Stimulated activated naive B cell treated with anti-CD40 and anti-IgM and Interleukin-4, amounts not matched to agents 10 μg/mL and 1 μg/mL and 100 μg/mL, for 72 hours (primary cell): ENCODE measurements at regions not wholly inside any gene's neighbourhood (a gene's known extent, or its start where the extent isn't known, plus 50 kb on each side); places are given as distances from the start of the nearest gene placed in this dataset.

ENCODE experiments used
- ATAC-seq, 2 donors: fragments of 150-1000 bp; cut with Tn5 transposase; replicated peaks; 2 replicates each; pipeline ENCODE4 v1.10.0; 2021; ENCODE audit warnings: moderate library complexity in 1 of 2
- DNase-seq: peaks from one replicate; pipeline ENCODE4 v3.0.0; 2021
- H3K27ac Mint-ChIP-seq: one replicate; pipeline ENCODE4 v1.8.0; 2022; ENCODE audit warnings: mild to moderate bottlenecking, mixed read lengths
- H3K27me3 Mint-ChIP-seq, 2 donors: one replicate each; pipeline ENCODE4 v1.8.0; 2022; ENCODE audit warnings: mixed read lengths in 2 of 2
- H3K36me3 Mint-ChIP-seq, 2 donors: one replicate each; pipeline ENCODE4 v1.8.0; 2022; ENCODE audit warnings: mixed read lengths in 2 of 2, mild to moderate bottlenecking in 1 of 2
- H3K4me1 Mint-ChIP-seq, 2 donors: one replicate each; pipeline ENCODE4 v1.8.0; 2022; ENCODE audit warnings: mixed read lengths in 2 of 2, mild to moderate bottlenecking in 1 of 2
- H3K4me3 Mint-ChIP-seq, 2 donors: one replicate each; pipeline ENCODE4 v1.8.0; 2022; ENCODE audit warnings: mild to moderate bottlenecking in 2 of 2, mixed read lengths in 2 of 2, moderate library complexity in 1 of 2
- H3K9me3 Mint-ChIP-seq, 2 donors: one replicate each; pipeline ENCODE4 v1.8.0; 2022; ENCODE audit warnings: mixed read lengths in 2 of 2, mild to moderate bottlenecking in 1 of 2

DNA sequence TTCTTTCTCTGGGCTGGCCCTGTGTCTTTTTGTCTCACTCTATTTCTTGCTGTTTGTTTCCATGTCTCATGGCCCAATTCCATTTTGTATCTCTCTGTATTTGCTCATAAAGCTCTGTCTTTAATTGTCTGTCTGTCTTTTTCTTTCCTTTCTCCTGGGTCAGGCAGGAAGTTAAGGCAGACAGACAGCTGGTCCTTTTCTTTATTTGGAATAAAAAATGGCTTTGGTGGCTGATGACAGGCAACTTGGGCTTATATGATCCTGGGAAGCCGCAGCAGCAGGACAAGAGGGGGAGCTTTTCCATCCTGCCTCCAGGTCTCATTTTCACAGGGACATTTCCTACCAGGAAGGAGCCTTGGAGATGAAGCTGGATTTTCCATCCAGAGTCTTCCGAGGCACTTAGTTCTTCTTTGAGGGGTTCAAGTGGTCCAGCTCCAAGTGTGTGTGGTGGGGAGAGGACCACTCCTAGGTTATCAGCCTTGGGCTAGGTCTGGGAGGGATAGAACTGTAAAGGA, 138.7 kb downstream of the TDRD15 start:
- no peaks in the 10 kb centered on the region for H3K27me3 Mint-ChIP-seq
- H3K4me3 Mint-ChIP-seq = no peak overlapping the region
- no peaks in the 10 kb centered on the region for H3K4me1 Mint-ChIP-seq
- ATAC-seq (no peak), DNase-seq (no peak)
- no peaks in the 10 kb centered on the region for H3K36me3 Mint-ChIP-seq
- no peaks in the 10 kb centered on the region for H3K9me3 Mint-ChIP-seq
- H3K27ac Mint-ChIP-seq = no peak overlapping the region

DNA sequence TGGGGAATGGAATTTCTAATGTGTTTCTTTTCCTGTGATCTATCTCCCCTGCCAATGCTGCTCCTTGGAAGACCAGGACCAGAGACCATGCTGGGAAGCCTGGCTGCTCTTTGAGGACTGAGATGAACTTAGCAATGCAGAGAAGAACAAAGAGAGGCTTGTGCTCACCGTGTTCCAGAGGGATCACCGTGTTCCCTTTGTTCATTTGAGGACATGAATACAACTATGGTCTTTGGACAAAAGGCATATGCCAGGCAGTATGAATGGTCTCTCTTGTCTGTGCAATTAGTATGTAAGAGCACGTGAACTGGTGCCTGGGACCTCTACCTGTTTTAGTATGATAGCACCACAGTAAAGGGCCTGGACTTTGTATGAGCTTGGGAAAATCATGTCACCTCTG, 139.9 kb downstream of the TDRD15 start:
- ATAC-seq = no peak
- no peak overlapping the region for H3K27ac Mint-ChIP-seq
- no peaks in the 10 kb centered on the region for H3K27me3 Mint-ChIP-seq
- no peak for DNase-seq
- H3K36me3 Mint-ChIP-seq = no peaks in the 10 kb centered on the region
- no peak overlapping the region for H3K4me3 Mint-ChIP-seq
- no peaks in the 10 kb centered on the region for H3K4me1 Mint-ChIP-seq
- no peaks in the 10 kb centered on the region for H3K9me3 Mint-ChIP-seq

DNA sequence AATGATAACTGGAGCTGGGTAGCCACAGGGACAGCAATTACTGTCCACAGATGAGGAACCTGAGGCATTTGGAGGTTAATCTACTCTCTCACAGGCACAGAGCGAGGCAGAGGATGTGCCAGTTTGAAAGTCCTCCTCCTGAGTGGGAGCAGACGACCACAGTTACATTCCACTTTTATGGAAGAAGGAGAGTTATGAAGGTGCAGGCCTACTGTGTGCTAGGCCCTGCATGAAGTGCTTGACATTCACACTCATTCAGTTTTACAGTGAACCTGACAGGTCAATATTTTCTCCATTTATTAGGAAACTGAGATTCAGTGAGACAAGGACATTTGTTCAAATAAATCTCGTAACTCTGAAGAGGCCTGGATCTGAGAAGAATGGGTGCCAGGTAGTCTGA, 142.0 kb downstream of the TDRD15 start:
- ATAC-seq = no peak
- no peaks in the 10 kb centered on the region for H3K27me3 Mint-ChIP-seq

DNA sequence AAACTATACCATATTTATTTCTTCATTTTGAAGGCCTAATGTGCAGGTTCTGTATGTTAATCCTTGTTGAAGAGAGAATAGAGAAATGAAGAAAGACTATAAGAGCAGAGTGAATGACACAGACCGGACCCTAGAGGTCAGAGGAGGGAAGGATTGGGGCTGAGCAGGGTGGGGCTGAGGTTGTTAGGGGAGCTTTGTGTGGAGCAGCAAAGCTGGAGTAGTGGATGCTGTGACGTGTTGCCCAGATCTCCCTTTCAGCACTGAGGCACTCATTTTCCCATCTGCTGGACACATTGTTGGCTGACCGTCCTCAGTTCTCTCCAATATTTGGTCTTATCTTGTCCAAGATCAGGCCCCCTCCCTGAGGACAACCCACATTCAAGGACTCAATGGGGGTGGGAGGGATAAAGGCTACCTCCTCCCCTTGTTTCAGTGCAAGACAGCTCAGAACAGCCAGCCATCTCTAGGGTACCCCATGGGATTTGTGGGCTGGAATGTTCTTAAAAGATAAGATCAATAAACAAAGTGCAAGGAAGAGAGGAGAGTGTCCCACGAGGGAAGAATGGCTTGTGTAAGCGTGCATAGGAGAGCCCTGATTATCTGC, 143.6 kb downstream of the TDRD15 start:
- Mint-ChIP-seq H3K36me3 (no peaks in the 10 kb centered on the region), H3K9me3 (no peaks in the 10 kb centered on the region), H3K4me3 (no peak overlapping the region), H3K27me3 (peaks cover 3% of the 10 kb centered on the region in 2 donors), H3K4me1 (no peaks in the 10 kb centered on the region), H3K27ac (no peak overlapping the region)
- ATAC-seq = no peak
- no peak for DNase-seq

More for the DNA sequence above, 142.0 kb downstream of the TDRD15 start:
- H3K4me1 Mint-ChIP-seq = no peaks in the 10 kb centered on the region
- DNase-seq = no peak
- no peaks in the 10 kb centered on the region for H3K36me3 Mint-ChIP-seq
- no peaks in the 10 kb centered on the region for H3K9me3 Mint-ChIP-seq
- no peak overlapping the region for H3K27ac Mint-ChIP-seq
- no peak overlapping the region for H3K4me3 Mint-ChIP-seq

DNA sequence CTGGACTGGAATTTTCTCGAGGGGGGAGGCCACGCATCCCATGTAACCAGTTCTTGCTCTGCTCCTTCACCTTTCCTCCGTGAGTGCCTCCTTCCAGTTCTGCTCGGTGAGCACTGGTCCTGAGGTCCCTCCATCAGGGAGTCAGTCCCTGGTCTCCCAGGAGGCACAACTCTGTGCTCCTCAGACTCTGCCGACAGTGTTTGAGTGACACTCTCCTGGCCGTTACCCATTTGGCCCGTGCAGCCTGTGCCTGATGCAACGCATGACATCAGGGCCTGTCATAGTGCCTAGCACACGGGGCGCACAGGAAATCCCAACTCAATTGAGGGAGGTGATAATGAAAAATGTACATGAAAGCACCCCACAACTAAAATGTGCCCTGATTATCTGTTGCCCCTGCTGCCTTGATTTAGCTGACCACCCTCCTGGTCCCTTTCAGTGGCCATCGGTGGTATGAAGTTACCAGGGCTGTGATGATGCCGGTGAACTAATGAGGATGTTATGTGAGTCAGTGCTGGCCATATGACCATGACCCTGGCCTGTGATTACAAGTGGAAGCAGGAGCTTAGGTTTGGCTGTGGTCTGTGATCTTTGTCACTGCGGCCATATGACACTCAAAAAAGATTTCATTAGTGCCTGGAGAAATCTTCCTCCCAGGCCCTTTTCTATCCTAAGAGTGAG, 144.6 kb downstream of the TDRD15 start:
- H3K4me3 Mint-ChIP-seq = no peak overlapping the region
- peaks cover 3 to 6% of the 10 kb centered on the region in 2 donors for H3K27me3 Mint-ChIP-seq
- no peaks in the 10 kb centered on the region for H3K36me3 Mint-ChIP-seq
- no peak overlapping the region for H3K27ac Mint-ChIP-seq
- DNase-seq (no peak), ATAC-seq (no peak)
- H3K4me1 Mint-ChIP-seq = no peaks in the 10 kb centered on the region
- H3K9me3 Mint-ChIP-seq = no peaks in the 10 kb centered on the region

DNA sequence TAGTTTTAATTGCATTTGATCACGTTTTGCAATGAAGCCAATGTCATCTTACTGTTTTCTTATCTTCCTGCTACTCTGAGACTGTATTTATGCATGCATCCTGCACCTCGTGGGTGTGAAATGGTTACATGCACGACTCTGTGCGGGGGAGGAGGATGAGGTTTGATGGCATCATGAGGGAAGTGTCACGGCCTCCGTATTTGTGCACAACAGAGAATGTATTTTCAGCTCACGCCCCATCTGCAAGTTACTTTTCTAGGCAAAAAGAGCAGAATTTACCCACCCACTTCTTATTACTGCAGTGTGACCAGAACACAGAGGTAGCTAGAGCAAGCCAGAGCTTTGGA, 145.1 kb downstream of the TDRD15 start:
- Mint-ChIP-seq H3K4me3 (no peak overlapping the region), H3K9me3 (no peaks in the 10 kb centered on the region), H3K27ac (no peak overlapping the region), H3K36me3 (no peaks in the 10 kb centered on the region), H3K27me3 (peaks cover 3 to 6% of the 10 kb centered on the region in 2 donors), H3K4me1 (no peaks in the 10 kb centered on the region)
- DNase-seq = no peak
- ATAC-seq = no peak

DNA sequence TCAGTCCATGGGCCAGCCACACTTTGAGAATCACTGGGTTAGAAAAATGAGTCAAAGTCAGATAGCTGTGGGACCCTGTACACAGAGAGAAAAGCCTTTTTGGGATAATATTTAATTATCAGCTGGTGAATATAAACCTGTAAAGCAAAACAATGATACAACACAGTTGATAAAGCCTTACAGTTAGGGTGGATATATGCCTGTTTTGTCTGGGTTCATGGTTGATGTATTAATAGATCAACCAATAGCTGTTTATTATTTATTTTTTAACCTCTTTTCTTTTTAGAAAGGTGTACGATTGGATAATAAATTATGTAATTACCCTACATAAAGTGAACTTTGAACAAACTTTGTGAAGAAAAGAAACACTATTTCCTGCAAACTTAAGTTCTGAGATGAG, 145.6 kb downstream of the TDRD15 start:
- Mint-ChIP-seq H3K27me3 (peaks cover 3 to 6% of the 10 kb centered on the region in 2 donors), H3K4me1 (no peaks in the 10 kb centered on the region), H3K9me3 (no peaks in the 10 kb centered on the region), H3K27ac (no peak overlapping the region), H3K36me3 (no peaks in the 10 kb centered on the region), H3K4me3 (no peak overlapping the region)
- DNase-seq (no peak), ATAC-seq (no peak)

DNA sequence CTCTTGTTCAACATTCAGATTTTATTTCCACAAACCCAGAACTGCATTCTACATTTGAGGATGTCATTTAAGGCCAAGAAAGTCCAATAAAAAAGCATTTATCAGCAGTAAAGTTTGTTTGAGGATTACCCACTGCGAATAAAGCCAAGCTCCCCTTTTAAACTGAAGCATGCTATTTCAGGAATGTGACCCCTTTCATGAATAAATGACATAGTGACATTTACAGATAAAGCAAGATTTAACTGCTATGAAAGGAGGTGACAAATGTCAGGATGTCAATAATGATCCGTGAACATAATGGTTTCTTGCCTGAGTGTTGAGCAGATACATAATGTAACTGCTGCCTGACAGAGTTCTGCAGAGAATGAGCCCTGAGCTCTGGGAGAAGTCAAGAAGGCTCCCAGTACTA, 146.3 kb downstream of the TDRD15 start:
- no peak overlapping the region for H3K27ac Mint-ChIP-seq
- H3K9me3 Mint-ChIP-seq = no peaks in the 10 kb centered on the region
- no peak for ATAC-seq
- H3K27me3 Mint-ChIP-seq = peaks cover 3 to 6% of the 10 kb centered on the region in 2 donors
- no peaks in the 10 kb centered on the region for H3K36me3 Mint-ChIP-seq
- no peak for DNase-seq
- H3K4me3 Mint-ChIP-seq = no peak overlapping the region
- H3K4me1 Mint-ChIP-seq = no peaks in the 10 kb centered on the region

DNA sequence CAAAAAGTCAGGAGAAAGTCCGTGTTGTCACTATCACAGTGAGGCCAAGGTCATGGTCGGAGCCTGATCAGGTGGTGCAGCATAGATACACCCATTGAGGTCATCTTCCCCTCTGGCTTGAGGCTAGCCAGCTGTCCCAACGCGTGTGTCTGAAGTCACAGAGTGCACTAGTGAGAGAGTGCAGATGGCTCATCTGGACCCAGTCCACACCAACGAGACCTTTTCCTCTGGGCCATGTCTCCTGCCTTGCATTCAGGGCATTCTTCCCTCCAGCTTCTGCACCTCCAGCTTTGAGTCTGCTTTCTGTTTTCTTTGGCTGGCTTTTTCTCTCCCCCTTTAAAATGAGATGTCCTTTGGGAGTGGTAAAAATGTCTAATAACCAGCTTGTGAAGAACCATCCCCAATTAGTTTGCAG, 146.9 kb downstream of the TDRD15 start:
- no peaks in the 10 kb centered on the region for H3K9me3 Mint-ChIP-seq

DNA sequence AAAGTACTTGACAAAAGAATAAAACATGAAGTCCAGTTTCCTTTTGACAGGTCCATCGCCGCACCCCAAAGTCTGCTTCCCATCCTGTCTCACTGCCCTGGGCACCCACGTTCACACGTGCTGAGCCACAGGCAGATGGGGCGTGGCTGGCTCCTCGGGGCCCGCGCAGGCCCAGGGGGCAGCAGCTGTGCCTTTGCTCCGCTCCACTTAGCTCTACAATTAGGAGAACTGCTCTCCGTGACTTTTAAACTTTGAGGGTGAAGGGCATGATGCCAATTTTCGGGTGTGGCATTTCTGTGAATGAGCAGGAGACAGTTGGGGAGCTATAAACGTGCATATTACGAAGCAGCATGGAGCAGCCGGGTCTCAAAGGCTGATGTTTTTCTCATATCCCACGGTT, 152.4 kb downstream of the TDRD15 start:
- Mint-ChIP-seq H3K4me3 (no peak overlapping the region), H3K27me3 (peaks cover 3 to 6% of the 10 kb centered on the region in 2 donors), H3K36me3 (no peaks in the 10 kb centered on the region), H3K27ac (no peak overlapping the region), H3K4me1 (no peaks in the 10 kb centered on the region), H3K9me3 (no peaks in the 10 kb centered on the region)
- ATAC-seq (no peak), DNase-seq (no peak)

More for the DNA sequence above, 146.9 kb downstream of the TDRD15 start:
- peaks cover 3 to 6% of the 10 kb centered on the region in 2 donors for H3K27me3 Mint-ChIP-seq
- no peaks in the 10 kb centered on the region for H3K4me1 Mint-ChIP-seq
- no peak overlapping the region for H3K27ac Mint-ChIP-seq
- DNase-seq = no peak
- H3K4me3 Mint-ChIP-seq = no peak overlapping the region
- ATAC-seq = no peak
- no peaks in the 10 kb centered on the region for H3K36me3 Mint-ChIP-seq

DNA sequence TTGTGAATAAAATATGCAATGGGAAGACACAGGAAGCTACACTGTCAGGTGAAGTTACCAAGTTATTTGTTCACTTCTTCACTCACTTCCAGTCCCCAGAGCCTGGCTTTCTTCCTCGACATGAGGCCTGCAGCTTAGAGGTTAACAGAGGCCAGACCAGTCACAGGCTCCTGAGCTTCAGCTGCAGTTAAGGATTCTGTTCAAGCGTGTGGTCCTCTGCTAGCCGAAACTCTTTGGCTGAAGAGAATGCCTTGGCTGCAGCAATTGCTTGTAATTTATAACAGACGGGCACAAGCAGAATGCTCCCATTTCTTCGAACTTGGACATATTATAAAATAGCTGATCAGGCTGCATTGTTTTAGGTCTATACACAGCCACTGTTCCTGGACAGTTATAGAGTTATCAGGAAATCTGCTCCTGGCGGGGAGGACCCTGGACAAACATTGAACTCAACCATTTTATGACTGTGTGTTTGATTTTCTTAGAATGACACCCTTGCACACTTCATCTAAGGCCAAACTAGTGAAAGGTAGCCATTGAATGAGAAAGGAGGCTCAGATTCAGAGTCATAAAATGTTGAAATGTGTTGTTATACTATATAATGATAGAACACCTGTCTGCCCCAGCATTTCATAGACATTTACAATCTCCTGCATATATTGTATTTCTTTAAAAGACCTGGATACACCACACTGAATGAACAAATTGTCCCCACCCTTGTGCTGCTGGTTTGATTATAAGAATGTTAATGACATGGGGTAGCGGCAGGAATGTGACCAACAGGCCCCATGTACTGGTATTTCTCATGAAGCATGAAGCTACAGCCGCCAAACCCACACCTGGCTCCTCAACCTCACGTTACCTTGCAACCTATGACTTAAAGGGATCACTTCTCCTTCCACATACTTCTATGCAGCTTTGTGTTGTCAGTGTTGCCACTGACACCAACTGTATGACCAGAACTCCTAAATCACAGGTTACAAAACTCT, 153.6 kb downstream of the TDRD15 start:
- Mint-ChIP-seq H3K36me3 (no peaks in the 10 kb centered on the region), H3K27ac (no peak overlapping the region), H3K4me1 (no peaks in the 10 kb centered on the region)

DNA sequence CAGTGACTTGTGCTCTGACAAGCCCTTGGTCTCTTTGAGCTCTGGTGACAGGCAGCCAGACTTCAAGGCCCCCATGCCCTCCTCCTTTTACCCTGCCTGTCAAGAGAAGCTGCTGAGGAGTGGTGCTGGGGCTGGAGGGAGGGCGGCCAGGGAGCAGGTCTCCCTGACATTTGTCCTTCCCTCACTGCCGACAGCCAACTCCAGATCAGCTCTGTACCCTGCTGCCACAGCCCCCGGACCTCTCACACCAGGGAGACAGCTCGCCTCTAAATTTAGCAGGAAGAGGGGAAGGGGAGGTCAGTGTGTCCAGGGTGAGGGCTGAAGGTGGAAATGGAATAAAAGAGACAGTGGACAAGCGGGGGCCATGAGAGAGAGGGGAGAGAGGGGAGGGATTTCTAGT, 155.8 kb downstream of the TDRD15 start:
- ATAC-seq (no peak), DNase-seq (no peak)
- Mint-ChIP-seq H3K4me1 (no peaks in the 10 kb centered on the region), H3K4me3 (no peak overlapping the region), H3K27me3 (peaks cover 0 to 8% of the 10 kb centered on the region in 2 donors), H3K27ac (no peak overlapping the region), H3K9me3 (no peaks in the 10 kb centered on the region), H3K36me3 (no peaks in the 10 kb centered on the region)

More for the DNA sequence above, 153.6 kb downstream of the TDRD15 start:
- DNase-seq (no peak), ATAC-seq (no peak)
- H3K27me3 Mint-ChIP-seq = peaks cover 0 to 3% of the 10 kb centered on the region in 2 donors
- no peaks in the 10 kb centered on the region for H3K9me3 Mint-ChIP-seq
- H3K4me3 Mint-ChIP-seq = no peak overlapping the region

DNA sequence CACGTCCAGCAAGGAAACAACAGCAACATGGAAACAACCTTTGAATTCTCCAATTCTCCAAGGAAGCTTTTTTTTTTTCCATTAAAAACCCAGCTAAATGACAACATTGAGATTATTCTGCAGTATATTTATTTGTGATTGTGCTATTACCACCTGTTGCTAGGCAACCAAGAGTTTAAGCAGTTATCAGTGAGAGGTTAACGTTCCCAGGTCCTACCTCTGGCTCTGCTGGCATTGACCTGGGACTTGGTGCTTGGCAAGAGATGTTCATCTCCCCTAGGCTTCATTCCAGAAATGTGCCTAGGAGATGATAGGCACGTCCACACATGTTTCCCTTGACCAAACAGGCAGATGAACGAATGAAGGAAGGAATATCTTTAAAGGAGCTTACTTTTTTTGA, 157.0 kb downstream of the TDRD15 start:
- H3K27ac Mint-ChIP-seq = no peak overlapping the region
- no peaks in the 10 kb centered on the region for H3K36me3 Mint-ChIP-seq
- H3K9me3 Mint-ChIP-seq = no peaks in the 10 kb centered on the region
- DNase-seq (no peak), ATAC-seq (no peak)
- no peaks in the 10 kb centered on the region for H3K4me1 Mint-ChIP-seq
- no peak overlapping the region for H3K4me3 Mint-ChIP-seq
- peaks cover 0 to 8% of the 10 kb centered on the region in 2 donors for H3K27me3 Mint-ChIP-seq

DNA sequence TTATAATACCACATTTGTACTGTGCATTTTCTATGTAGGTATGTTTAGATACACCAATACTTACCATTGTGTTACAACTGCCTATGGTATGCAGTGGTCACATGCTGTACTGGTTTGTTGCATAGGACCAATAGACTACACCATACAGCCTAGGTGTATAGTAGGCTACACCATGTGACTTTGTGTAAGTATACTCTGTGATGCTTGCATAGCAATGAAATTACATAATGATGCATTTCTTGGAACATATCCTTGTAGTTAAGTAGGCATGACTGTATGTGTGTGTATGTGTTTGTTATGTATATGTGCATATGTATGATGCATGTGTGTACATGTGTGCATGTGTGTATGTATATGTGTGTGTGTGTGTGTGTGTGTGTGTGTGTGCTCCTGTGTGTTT, 157.6 kb downstream of the TDRD15 start:
- Mint-ChIP-seq H3K4me1 (no peaks in the 10 kb centered on the region), H3K9me3 (no peaks in the 10 kb centered on the region), H3K36me3 (no peaks in the 10 kb centered on the region)

More for the DNA sequence above, 157.6 kb downstream of the TDRD15 start:
- no peak for ATAC-seq
- Mint-ChIP-seq H3K27me3 (peaks cover 0 to 8% of the 10 kb centered on the region in 2 donors), H3K4me3 (no peak overlapping the region), H3K27ac (no peak overlapping the region)
- DNase-seq = no peak
